Mesothelial cell of epicardium (in vitro differentiated cells): ENCODE measurements at regions not wholly inside any gene's neighbourhood (a gene's known extent, or its start where the extent isn't known, plus 50 kb on each side); places are given as distances from the start of the nearest gene placed in this dataset.

Experiments
- DNase-seq, 2 experiments: peaks; one replicate each; pipeline ENCODE4 v3.0.0; 2021; ENCODE audit warnings: low spot score in 2 of 2; ENCODE audit not compliant: unreplicated experiment in 2 of 2
- H3K27ac Mint-ChIP-seq: 2 replicates; pipeline ENCODE4 v1.8.0; 2021; ENCODE audit warnings: mixed read lengths
- H3K27me3 Mint-ChIP-seq: 2 replicates; pipeline ENCODE4 v1.8.0; 2021; ENCODE audit warnings: low read depth, mixed read lengths
- H3K36me3 Mint-ChIP-seq: 2 replicates; pipeline ENCODE4 v1.8.0; 2021; ENCODE audit warnings: mixed read lengths
- H3K4me1 Mint-ChIP-seq: 2 replicates; pipeline ENCODE4 v1.8.0; 2021; ENCODE audit warnings: mixed read lengths
- H3K4me3 Mint-ChIP-seq: 2 replicates; pipeline ENCODE4 v1.8.0; 2021; ENCODE audit warnings: mild to moderate bottlenecking, moderate library complexity, mixed read lengths
- H3K9me3 Mint-ChIP-seq: 2 replicates; pipeline ENCODE4 v1.8.0; 2021; ENCODE audit warnings: mixed read lengths
- CTCF ChIP-seq: fragments of 200-600 bp; sonication (generic); IDR thresholded peaks from one replicate; pipeline ENCODE4 v1.5.0; 2021; ENCODE audit warnings: antibody characterized with exemption; ENCODE audit not compliant: unreplicated experiment

GRCh38 chr20:57894522-57894921 lies 184.7 kb upstream of the PMEPA1 start:
- TF ChIP-seq CTCF: no peak
- DNase-seq: no peak
- H3K4me3 Mint-ChIP-seq: no peak overlapping the region
- H3K9me3 Mint-ChIP-seq: no peaks in the 10 kb centered on the region
- H3K27ac Mint-ChIP-seq: no peak overlapping the region
- peaks cover 10% of the 10 kb centered on the region for H3K4me1 Mint-ChIP-seq
- H3K36me3 Mint-ChIP-seq: no peaks in the 10 kb centered on the region
- peaks cover 29% of the 10 kb centered on the region for H3K27me3 Mint-ChIP-seq

- Mint-ChIP-seq H3K27ac (no peak overlapping the region), H3K36me3 (no peaks in the 10 kb centered on the region), H3K27me3 (peaks cover 29% of the 10 kb centered on the region), H3K4me1 (peaks cover 10% of the 10 kb centered on the region), H3K4me3 (no peak overlapping the region), H3K9me3 (no peaks in the 10 kb centered on the region)
- TF ChIP-seq CTCF: no peak
- no peak for DNase-seq
These were observed 184.3 kb upstream of the PMEPA1 start for GRCh38 chr20:57894096-57894495.

GRCh38 chr20:57893366-57893999 lies 183.7 kb upstream of the PMEPA1 start:
- Mint-ChIP-seq H3K9me3 (no peaks in the 10 kb centered on the region), H3K4me3 (no peak overlapping the region), H3K27ac (no peak overlapping the region), H3K36me3 (no peaks in the 10 kb centered on the region), H3K27me3 (peaks cover 29% of the 10 kb centered on the region), H3K4me1 (peaks cover 10% of the 10 kb centered on the region)
- TF ChIP-seq CTCF: no peak
- DNase-seq: no peak

- H3K9me3 Mint-ChIP-seq: peaks cover 9% of the 10 kb centered on the region
- H3K27me3 Mint-ChIP-seq: peaks cover 36% of the 10 kb centered on the region
- H3K4me1 Mint-ChIP-seq: peaks cover 10% of the 10 kb centered on the region
- no peak overlapping the region for H3K27ac Mint-ChIP-seq
- H3K4me3 Mint-ChIP-seq: no peak overlapping the region
- DNase-seq: no peak
- H3K36me3 Mint-ChIP-seq: no peaks in the 10 kb centered on the region
- TF ChIP-seq CTCF: no peak
These were observed 182.7 kb upstream of the PMEPA1 start for GRCh38 chr20:57892471-57892870.

GRCh38 chr20:57891014-57891413 lies 181.2 kb upstream of the PMEPA1 start:
- peak overlapping the region; percentile 19 for H3K27ac Mint-ChIP-seq
- H3K4me1 Mint-ChIP-seq: peaks cover 10% of the 10 kb centered on the region
- H3K27me3 Mint-ChIP-seq: peaks cover 36% of the 10 kb centered on the region
- no peak for TF ChIP-seq CTCF
- DNase-seq: no peak
- H3K9me3 Mint-ChIP-seq: peaks cover 20% of the 10 kb centered on the region
- H3K4me3 Mint-ChIP-seq: no peak overlapping the region
- H3K36me3 Mint-ChIP-seq: no peaks in the 10 kb centered on the region
